ENCODE measurements at regions not wholly inside any gene's neighbourhood (a gene's known extent, or its start where the extent isn't known, plus 50 kb on each side); places are given as distances from the start of the nearest gene placed in this dataset.

DNA sequence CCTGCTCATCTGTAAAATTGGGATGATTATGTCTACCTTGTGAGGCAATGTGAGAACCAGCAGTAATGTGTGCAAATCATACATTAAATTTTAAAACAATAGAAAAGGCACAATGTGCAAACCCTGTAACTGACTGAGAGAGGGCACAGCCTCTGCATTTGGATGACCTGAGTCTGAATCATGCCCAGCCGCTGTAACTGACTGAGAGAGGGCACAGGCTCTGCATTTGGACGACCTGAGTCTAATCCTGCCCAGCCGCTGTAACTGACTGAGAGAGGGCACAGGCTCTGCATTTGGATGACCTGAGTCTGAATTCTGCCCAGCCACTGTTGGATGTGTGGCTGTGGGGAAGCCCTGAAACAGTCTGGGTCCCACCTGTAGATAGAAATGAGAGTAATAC, 351.5 kb upstream of the SHH start:
- TF ChIP-seq GABPA (IDR thresholded peaks at IDR 0.05; ENCODE audit: low read depth), result no peak
- TF ChIP-seq, protein P1, sequence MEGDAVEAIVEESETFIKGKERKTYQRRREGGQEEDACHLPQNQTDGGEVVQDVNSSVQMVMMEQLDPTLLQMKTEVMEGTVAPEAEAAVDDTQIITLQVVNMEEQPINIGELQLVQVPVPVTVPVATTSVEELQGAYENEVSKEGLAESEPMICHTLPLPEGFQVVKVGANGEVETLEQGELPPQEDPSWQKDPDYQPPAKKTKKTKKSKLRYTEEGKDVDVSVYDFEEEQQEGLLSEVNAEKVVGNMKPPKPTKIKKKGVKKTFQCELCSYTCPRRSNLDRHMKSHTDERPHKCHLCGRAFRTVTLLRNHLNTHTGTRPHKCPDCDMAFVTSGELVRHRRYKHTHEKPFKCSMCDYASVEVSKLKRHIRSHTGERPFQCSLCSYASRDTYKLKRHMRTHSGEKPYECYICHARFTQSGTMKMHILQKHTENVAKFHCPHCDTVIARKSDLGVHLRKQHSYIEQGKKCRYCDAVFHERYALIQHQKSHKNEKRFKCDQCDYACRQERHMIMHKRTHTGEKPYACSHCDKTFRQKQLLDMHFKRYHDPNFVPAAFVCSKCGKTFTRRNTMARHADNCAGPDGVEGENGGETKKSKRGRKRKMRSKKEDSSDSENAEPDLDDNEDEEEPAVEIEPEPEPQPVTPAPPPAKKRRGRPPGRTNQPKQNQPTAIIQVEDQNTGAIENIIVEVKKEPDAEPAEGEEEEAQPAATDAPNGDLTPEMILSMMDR (IDR thresholded peaks at IDR 0.05; ENCODE audit: insufficient read depth, low read length), result no peak
- TF ChIP-seq POLR2AphosphoS5 (IDR thresholded peaks at IDR 0.05; ENCODE audit: low read depth), result no peak
- no peak for TF ChIP-seq SPI1 (IDR thresholded peaks at IDR 0.05; ENCODE audit: borderline replicate concordance, low read depth)
